22Rv1 (cell line): ENCODE measurements at regions not wholly inside any gene's neighbourhood (a gene's known extent, or its start where the extent isn't known, plus 50 kb on each side); places are given as distances from the start of the nearest gene placed in this dataset.

Experiments used
- H3K27ac ChIP-seq: fragments of 450-650 bp; 2 replicates; pipeline ENCODE4 v1.5.1; 2017
- CTCF ChIP-seq: fragments of 450-650 bp; IDR thresholded peaks from 2 replicates; pipeline ENCODE4 v1.5.1; 2017; ENCODE audit warnings: mild to moderate bottlenecking
- ZFX ChIP-seq: fragments of 450-650 bp; IDR thresholded peaks from 2 replicates; pipeline ENCODE4 v1.6.1; 2017; ENCODE audit warnings: antibody characterized with exemption, borderline replicate concordance

- TF ChIP-seq CTCF = no peak
- TF ChIP-seq ZFX = no peak
- H3K27ac ChIP-seq = no peak overlapping the region
These were observed 161.3 kb upstream of the DAPK1 start for GRCh38 chr9:87336407-87336806.

GRCh38 chr9:87336914-87337333, 160.7 kb upstream of the DAPK1 start:
- no peak overlapping the region for H3K27ac ChIP-seq
- TF ChIP-seq ZFX (no peak), CTCF (peak; percentile 79)

- TF ChIP-seq ZFX (no peak), CTCF (no peak)
- no peak overlapping the region for H3K27ac ChIP-seq
These were observed 160.2 kb upstream of the DAPK1 start for GRCh38 chr9:87337335-87338087.

- TF ChIP-seq CTCF = no peak
- no peak for TF ChIP-seq ZFX
- H3K27ac ChIP-seq = no peak overlapping the region
These were observed 159.3 kb upstream of the DAPK1 start for GRCh38 chr9:87338088-87338989.

GRCh38 chr9:87340391-87340790, 157.3 kb upstream of the DAPK1 start:
- no peak overlapping the region for H3K27ac ChIP-seq
- TF ChIP-seq CTCF = no peak
- TF ChIP-seq ZFX = no peak

- TF ChIP-seq CTCF (no peak), ZFX (no peak)
- H3K27ac ChIP-seq = no peak overlapping the region
These were observed 154.9 kb upstream of the DAPK1 start for GRCh38 chr9:87342743-87343142.
